TTC549 (cell line): ENCODE measurements at regions not wholly inside any gene's neighbourhood (a gene's known extent, or its start where the extent isn't known, plus 50 kb on each side); places are given as distances from the start of the nearest gene placed in this dataset.
"Not testable (repeated sequence)": the region's sequence is repeated elsewhere in the genome, so short reads cannot be mapped to it uniquely, and the experiment has no call there.

ENCODE experiments used
- FAIRE-seq: peaks from 2 replicates; lab custom pipeline; 2012; peaks lifted over from hg19 to GRCh38; lab: Jason Lieb, UNC

DNA sequence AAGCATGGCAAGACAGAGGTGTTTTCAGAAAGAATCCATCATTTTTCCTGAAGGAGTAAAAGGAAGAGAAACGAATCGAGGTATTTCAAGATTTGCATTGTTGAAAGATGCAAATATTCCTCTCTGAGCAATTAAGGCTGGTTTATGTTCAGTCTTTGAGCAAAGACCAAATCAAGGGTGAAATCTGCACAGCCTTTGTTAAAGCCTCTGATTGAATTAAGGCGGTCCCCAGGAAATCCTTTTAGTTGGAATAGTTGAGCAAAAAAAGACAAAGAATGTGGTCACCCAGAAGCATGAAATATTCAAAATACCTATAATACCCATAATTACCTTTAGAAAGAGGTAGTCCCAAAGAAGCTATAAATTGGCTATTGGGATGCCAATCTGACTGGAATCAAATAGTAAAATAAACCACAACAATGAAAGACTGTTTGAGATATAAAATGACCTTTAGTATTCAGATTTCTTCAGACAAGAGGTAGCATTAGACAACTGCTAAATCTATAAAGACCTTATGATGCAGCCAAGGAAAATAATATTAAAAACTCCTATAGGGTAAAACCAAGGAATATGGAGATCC is 1218.1 kb downstream of the ROBO2 start:
- no peak for FAIRE-seq

DNA sequence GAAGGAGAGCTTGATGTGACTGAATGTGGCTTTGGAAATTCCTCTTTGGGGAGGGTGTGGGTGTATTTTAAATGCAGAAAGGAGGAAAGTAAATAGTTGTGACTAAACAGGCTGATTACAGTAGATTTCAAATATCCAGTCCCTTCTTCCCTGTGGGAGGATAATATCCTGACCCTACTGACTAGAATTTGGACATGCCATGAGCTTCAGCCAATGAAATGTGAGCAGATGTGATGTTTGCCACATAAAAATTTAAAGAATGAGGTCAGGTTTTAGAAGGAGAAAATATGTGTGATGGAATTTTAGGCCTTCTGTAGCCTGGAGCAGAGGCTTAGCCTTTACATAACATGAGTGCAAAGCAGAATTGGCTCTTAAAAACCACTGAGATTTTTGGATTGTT is 1218.9 kb downstream of the ROBO2 start:
- no peak for FAIRE-seq

DNA sequence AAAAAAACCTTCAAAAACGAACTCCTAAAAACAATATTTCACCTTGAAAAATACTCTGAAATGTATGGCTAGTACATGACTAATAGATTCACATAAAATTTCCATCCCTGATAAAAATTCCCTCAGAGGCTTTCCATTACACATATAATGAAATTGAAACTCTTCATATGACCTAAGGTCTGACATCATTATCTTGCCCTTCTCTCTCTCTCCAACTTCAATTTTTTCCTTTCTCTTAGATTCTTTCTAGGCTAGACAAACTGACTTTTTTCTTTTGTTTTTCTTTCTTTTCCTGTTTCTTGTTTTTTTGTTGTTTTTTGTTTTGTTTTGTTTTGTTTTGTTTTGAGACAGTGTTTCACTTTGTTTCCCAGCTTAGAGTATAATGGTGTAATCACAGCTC is 1220.5 kb downstream of the ROBO2 start:
- no peak for FAIRE-seq

DNA sequence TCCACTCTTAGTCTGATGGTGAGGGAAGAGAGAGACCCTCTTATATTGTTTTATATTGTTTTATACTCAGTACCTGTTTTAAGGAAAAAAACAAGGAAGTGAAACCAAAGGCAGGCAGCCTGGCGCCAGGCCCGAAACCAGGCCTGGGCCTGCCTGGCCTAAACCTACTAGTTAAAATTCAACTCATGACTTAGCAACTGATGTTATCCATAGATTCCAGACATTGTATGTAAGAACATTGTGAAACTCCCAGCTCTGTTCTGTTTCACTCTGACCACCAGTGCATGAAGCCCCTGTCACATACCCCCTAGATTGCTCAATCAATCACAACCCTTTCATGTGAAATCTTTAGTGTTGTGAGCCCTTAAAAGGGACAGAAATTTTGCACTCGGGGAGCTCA is 1226.7 kb downstream of the ROBO2 start:
- FAIRE-seq = not testable (repeated sequence)

DNA sequence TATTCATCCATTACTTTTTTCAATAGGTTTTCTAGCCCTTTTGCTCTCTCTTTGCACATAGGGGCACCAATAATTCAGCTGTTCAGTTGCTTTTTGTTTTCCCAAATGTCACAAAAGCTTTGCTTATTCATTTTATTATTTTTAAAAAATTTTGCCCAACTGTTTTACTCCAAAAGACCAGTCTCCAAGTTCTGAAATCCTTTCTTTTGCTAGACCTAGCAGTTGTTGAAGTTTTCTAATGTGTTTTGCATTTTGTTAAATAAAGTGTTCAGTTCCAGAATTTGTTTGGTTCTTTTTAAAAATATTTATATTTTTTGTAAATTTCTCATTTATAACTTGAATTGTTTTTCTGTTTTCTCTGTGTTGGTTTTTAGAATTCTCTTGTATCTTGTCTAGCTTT is 1227.3 kb downstream of the ROBO2 start:
- FAIRE-seq = no peak

DNA sequence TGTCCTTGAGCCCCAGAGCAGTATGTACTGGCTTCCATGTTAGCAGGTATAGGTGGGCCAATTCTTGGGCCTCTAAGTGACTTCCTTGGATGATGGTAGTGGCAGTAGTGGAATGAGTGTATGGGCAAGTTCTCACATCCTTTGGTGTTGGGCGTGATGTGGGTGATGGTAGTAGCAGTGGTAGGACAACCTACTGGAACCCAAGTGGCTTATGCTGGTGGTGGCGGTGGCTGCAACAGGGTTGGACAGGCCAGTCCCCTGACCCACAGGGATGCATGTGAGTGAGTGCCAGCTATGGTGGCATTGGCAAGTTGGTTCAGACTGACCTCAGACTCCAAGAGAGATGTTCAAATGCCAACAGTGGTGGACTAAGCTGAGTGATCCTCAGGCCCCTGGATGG is 1228.2 kb downstream of the ROBO2 start:
- FAIRE-seq = no peak

DNA sequence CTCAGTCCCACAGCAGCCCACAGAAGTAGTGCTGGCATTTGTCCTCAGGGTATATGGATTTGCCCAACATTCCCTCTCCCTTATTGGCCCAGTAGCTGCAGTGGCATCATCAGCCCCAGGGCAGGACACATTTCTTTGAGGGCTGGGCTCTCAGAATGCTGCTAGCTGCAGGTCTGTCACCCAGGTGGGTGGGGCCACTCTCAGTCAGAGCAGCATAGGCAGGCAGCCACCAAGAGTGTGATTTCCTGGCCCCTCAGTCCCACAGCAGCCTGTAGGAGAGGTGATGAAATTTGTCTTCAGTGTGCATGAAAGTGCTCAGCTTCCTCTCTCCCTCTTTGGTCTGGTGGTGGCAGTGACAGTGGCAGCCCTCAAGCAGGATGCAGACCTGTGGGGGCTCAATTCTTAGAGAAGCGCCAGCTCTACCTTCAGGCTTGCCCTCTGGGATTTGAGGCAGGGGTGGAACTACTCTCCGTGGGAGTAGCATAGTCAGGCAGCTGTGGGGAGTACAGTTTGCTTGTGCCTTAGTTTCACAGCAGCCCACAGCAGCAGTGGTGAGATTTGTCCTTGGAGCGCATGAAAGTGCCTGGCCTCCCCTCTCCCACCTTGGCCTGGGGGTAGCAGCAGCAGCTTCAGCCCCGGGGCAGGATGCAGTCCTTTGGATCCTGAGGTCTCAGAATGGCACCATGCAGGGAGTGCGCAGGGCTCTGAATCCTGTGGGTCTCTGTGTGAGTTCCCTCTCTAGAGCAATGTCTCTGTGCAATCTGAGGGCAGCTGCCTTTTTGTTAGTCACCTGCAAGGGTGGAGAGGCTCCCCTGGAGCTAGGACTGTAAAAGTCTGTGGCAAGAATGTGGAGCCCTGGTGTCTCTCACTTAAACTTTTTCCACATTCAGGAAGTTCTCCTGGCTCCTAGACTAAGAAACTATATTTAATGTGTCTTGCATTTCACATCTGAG is 1229.1 kb downstream of the ROBO2 start:
- FAIRE-seq = no peak

GRCh38 chr3:78273326-78273725 is 1233.4 kb downstream of the ROBO2 start:
- FAIRE-seq = no peak

- FAIRE-seq = peak; percentile 97
Measured at GRCh38 chr3:78274475-78275065, 1234.7 kb downstream of the ROBO2 start.

- no peak for FAIRE-seq
Measured at GRCh38 chr3:78275420-78275852, 1235.5 kb downstream of the ROBO2 start.

GRCh38 chr3:78277220-78277619 is 1237.3 kb downstream of the ROBO2 start:
- FAIRE-seq = no peak

DNA sequence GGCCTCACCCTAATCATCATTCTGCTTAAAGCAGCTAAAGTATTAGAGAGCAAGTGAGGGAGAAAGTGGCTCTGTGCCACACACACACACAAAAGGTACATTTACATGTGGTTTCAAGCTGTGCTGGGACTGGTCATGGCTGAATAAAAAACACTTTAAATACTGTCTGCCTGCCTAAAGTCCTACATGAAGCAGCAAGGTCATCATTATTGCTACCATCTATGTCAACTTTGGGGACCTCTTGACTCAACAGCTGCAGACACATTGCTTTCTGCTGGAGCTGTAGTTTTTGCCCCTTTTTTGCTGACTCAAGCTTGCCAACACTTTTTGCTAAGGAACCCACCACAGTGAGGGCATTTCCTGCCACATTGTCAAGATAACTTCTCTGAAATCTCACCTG is 1237.9 kb downstream of the ROBO2 start:
- no peak for FAIRE-seq

GRCh38 chr3:78279091-78279490 is 1239.2 kb downstream of the ROBO2 start:
- FAIRE-seq = no peak

GRCh38 chr3:78281381-78281780 is 1241.5 kb downstream of the ROBO2 start:
- FAIRE-seq = no peak

DNA sequence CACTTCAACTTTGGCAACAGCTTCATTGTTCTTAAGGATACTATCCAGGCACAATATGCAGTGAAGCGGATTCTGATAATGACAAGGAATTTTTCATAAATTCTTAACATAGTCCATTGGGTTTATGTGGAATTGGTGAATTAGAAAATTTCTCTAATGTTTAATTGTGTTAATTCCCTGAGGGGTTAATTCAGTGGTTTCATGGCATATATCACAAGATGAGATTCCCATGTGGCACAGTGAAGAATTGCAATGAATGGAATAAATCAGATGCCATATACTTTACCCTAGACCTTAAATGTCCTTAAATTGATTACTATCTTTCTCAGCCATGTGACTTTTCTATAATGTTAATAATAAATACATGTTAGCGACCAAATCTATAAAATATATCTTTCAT is 1244.1 kb downstream of the ROBO2 start:
- FAIRE-seq = no peak

DNA sequence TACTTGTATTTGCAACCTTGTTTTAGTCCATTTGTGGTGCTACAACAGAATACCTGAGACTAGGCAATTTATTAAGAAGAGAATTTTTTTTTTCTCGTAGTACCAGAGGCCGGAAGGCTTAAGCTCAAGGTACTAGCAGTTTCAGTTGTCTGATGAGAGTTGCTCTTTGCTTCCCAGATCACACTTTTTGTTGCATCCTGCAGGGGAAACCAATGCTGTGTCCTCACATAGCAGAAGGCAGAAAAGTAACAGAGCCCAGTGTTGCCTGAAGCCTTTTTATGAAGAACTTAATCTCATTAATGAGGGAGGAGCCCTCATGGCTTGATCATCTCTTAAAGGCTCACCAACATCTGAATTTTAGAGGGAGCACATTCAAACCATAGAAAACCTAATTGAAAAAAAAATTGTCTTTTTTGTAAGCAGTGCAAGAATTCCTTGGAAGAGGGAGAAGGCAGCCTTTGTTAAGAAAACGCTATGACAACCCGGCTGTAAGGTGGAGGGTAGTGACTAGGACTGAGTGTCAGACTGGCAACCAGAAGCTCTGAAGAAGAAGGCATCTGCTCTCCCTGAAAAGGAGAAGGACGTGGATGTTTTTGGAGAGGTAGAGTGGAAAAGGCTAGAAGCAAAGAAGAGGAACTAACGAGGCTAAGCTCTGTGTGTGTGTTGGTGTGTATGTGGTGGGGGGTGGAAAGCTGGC is 1245.3 kb downstream of the ROBO2 start:
- no peak for FAIRE-seq

DNA sequence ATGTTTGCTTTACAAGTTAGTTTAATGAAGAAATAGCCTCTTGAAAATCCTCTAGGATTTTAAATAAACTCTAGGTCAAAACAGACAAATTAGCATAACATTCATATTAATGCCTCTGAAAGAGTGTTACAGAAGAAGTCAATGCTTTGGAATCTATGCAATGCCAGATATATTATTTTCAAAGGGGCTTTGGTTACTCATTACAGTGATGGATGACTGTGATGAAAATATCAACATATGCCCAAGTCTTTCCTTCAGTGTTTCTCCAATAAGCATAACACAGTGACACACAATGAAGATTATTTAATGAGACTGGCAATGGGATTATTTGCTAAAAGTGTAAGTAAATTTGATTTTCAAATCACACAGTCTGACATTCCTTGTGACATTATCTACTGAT is 1247.2 kb downstream of the ROBO2 start:
- FAIRE-seq = no peak

DNA sequence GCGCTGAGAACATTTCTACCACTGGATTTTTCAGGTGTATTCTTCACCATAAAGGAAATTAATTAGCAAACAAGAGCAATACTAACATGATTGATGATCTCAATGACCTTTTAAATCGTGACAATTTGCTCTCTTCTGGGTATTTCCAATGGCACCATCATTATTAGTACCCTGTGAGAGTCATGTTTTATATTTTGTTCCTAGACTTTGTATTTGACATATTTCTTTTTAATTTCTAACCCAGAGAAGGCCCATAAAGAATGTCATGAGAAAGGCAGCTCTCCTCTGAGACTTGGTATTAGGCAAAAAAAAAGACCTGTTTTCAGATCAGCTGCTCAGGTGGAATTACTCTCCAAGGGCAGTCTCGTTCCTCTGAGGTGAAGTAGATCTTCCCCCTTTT is 1253.4 kb downstream of the ROBO2 start:
- FAIRE-seq = no peak

- no peak for FAIRE-seq
Measured at GRCh38 chr3:78304115-78304514, 1264.2 kb downstream of the ROBO2 start.

- FAIRE-seq = no peak
Measured at GRCh38 chr3:78312851-78313250, 1273.0 kb downstream of the ROBO2 start.

DNA sequence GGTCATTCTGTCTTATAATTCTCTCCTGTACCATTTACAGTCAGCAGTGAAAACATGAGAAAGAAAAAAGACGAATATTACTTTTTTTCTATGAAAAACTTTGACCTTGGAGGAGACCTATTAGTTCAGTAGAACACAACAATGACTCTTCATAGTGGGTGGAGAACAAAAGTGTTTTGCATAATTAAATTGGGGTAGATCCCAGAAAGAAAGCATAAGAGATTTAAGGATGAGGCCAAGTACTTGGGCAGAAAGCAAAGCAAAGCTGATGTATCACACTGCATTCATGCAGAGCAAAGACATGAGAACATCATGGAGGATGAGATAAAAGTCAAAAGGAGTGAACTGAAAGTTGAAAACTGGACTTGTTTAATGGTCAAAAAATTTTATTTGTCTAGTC is 1273.4 kb downstream of the ROBO2 start:
- FAIRE-seq = no peak

DNA sequence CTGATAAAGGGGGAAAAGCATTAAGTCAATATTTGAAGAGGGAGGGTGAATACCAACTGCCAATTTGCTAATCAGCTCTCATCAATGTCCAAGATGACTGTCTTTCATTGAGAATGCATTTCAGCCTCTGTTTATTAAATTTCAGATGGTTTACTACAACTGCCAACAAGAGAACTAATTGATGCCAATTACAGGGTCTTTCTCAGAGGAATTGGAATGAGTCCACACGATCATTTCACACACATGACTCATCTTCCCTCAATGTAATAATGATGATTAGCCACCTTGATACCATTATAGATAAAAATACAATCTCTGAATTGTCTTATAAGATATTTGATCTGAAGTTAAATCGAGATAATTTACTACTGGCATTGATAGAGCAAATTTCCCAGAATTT is 1274.4 kb downstream of the ROBO2 start:
- FAIRE-seq = no peak

DNA sequence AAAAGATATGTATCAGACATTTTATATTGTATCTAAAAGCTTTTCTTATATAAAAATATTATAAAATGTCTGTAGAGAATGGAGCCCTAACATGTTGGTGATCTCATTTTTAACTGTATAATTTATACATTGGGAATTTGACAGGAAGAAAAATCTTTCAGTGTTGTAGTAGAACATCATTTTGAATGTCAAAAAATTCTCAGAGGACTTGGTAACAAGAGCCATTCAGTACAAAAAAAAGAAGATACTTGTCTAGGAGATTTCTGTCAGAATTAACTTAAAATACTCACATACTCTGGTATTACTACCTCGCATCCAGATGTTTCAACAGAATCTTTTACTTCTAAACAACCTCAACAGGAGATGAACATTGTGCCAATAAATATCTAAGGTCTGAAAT is 1277.9 kb downstream of the ROBO2 start:
- no peak for FAIRE-seq
